C4-2B (cell line): ENCODE measurements at regions not wholly inside any gene's neighbourhood (a gene's known extent, or its start where the extent isn't known, plus 50 kb on each side); places are given as distances from the start of the nearest gene placed in this dataset.

Experiments
- ZFX ChIP-seq: fragments of 450-650 bp; IDR thresholded peaks from 2 replicates; pipeline ENCODE4 v1.6.1; 2017
- TF ChIP-seq, protein P1 (sequence below): fragments of 450-650 bp; conservative IDR thresholded peaks from 2 replicates; pipeline ENCODE4 v1.5.1; 2017; ENCODE audit warnings: mild to moderate bottlenecking

DNA sequence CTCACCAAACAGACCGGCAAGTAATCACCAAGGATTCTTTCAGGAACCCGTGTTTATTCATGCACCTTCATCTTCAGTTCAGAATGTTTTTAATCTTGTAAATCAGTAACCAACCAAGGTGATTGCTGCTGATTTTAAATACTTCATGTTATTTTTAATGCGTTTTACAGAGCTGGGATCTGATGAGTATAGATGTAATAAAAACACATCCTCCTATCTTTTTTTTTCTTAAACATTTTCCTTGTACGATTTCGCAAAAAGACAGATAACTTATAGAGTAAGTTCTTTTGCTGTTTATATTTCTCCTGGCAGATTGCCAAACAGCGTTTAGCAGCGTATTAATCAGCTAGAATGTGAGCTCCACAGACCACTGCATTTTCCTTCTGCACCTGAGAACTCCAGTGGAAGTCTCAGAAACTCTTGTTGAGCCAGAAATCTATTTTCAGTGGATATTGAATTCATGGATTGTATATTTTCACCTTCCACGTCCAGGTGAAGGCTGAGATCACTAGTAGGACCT is 397.8 kb upstream of the NRP1 start:
- TF ChIP-seq, protein P1, sequence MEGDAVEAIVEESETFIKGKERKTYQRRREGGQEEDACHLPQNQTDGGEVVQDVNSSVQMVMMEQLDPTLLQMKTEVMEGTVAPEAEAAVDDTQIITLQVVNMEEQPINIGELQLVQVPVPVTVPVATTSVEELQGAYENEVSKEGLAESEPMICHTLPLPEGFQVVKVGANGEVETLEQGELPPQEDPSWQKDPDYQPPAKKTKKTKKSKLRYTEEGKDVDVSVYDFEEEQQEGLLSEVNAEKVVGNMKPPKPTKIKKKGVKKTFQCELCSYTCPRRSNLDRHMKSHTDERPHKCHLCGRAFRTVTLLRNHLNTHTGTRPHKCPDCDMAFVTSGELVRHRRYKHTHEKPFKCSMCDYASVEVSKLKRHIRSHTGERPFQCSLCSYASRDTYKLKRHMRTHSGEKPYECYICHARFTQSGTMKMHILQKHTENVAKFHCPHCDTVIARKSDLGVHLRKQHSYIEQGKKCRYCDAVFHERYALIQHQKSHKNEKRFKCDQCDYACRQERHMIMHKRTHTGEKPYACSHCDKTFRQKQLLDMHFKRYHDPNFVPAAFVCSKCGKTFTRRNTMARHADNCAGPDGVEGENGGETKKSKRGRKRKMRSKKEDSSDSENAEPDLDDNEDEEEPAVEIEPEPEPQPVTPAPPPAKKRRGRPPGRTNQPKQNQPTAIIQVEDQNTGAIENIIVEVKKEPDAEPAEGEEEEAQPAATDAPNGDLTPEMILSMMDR, result no peak
- TF ChIP-seq ZFX, result no peak
